ENCODE measurements at regions not wholly inside any gene's neighbourhood (a gene's known extent, or its start where the extent isn't known, plus 50 kb on each side); places are given as distances from the start of the nearest gene placed in this dataset.

DNA sequence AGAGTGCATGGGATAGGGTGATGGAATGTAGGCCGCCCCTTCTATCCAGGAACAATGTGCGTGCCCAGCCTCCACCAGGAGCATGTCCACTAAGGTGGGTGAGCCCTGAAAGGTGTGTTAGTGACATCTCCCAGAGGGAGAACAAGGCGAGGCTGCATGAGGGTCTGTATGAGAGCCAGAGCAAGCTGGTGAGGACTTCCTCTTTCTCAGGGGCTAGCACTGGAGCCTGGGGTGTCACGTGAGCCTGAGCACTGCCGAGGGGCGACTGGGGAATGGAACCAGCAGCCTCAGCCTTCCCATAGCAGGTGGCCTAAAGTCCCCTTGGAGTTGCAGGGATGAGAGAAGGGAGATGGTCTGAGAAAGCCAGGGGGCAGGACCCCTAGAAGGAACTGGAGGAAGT is 156.3 kb upstream of the COBL start:
- ATAC-seq (no peak), DNase-seq (no peak)
- Mint-ChIP-seq H3K9me3 (ENCODE audit: insufficient read depth) (no peaks in the 10 kb centered on the region), H3K27me3 (ENCODE audit: low read depth) (peaks cover 14% of the 10 kb centered on the region), H3K4me1 (ENCODE audit: low read depth) (peaks cover 26% of the 10 kb centered on the region), H3K36me3 (ENCODE audit: low read depth) (no peaks in the 10 kb centered on the region), H3K27ac (no peak overlapping the region), H3K4me3 (no peak overlapping the region)
- ChIA-PET CTCF (no interaction called here), POLR2A (no interaction called here)

GRCh38 chr7:51471981-51472296 is 155.3 kb upstream of the COBL start:
- H3K4me3 Mint-ChIP-seq: no peak overlapping the region
- no peak overlapping the region for H3K27ac Mint-ChIP-seq
- peaks cover 34% of the 10 kb centered on the region for H3K4me1 Mint-ChIP-seq (ENCODE audit: low read depth)
- H3K9me3 Mint-ChIP-seq (ENCODE audit: insufficient read depth): no peaks in the 10 kb centered on the region
- peaks cover 14% of the 10 kb centered on the region for H3K27me3 Mint-ChIP-seq (ENCODE audit: low read depth)
- CTCF ChIA-PET: no interaction called here
- DNase-seq (no peak), ATAC-seq (no peak)
- H3K36me3 Mint-ChIP-seq (ENCODE audit: low read depth): no peaks in the 10 kb centered on the region
- POLR2A ChIA-PET: no interaction called here

DNA sequence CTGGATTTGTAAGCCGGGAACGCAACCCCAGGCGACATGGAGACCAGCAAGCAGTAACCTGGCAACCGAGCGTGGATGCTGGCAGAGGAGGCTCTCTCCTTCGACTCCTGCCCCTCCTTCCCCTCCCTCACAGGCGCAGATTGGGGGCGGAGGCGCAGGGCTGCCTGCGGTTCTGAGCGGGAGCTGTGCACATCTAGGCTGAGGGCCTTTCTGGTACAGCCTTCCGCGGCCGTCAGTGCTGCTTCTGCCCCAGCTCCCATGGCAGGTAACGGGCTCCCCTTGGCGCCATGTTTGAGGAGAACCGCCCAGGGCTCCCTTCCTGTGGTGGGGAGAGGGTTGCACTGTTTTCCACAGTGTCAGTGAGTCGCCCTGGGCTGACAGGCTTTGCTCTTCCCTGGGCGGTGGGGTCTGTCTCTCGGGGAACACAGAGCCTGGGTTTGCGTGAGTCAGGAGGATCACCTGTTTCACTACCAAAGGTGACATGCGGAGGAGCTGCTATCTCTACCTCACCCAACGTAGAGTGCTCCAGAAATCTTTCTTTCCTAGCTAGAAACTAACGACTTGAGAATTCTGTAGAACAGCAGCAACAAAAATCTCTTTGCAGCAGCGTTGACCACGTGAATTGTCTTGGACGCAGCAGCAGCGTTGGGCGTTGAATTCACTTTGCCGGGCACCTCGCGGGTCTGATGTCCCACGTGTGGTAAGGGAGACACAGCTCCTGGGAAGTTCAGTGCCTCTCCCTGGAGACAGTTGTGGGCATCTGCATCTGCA is 154.8 kb upstream of the COBL start:
- CTCF ChIA-PET: no interaction called here
- Mint-ChIP-seq H3K27ac (no peak overlapping the region), H3K27me3 (ENCODE audit: low read depth) (peaks cover 14% of the 10 kb centered on the region), H3K9me3 (ENCODE audit: insufficient read depth) (no peaks in the 10 kb centered on the region), H3K4me3 (peak overlapping the region; percentile 47), H3K36me3 (ENCODE audit: low read depth) (no peaks in the 10 kb centered on the region), H3K4me1 (ENCODE audit: low read depth) (peaks cover 34% of the 10 kb centered on the region)
- POLR2A ChIA-PET: no interaction called here
- DNase-seq (peak; percentile 22), ATAC-seq (peak; percentile 45)

DNA sequence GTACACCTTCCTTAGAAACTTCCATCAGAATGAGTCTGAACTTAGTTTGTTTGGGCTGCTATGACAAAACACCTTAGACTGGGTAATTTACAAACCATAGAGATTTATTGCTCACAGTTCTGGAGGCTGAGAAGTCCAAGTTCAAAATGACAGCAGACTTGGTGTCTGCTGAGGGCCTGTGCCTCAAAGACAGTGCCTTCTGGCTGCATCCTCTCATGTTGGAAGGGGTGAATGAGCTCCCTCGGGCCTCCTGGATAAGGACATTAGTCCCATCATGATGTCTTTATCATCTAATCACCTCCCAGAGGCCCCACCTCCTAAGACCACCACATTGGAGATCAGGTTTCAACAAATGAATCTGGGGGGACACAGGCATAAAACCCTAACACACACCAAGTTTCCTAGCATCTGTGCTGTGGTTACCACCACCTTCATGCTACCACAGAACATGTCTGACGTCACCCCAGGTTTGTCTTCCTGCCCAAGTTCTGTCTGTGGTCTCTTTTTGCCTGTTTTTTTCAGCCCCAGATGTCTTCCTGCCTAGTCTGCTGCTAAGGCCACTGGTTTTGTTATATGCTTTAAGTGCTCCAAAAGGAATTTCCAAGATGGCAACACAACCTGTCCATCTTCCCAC is 150.9 kb upstream of the COBL start:
- peak overlapping the region; percentile 66 for H3K27ac Mint-ChIP-seq
- H3K27me3 Mint-ChIP-seq (ENCODE audit: low read depth): peaks cover 12% of the 10 kb centered on the region

GRCh38 chr7:51459809-51460208 is 143.2 kb upstream of the COBL start:
- Mint-ChIP-seq H3K27ac (no peak overlapping the region), H3K27me3 (ENCODE audit: low read depth) (peaks cover 2% of the 10 kb centered on the region), H3K36me3 (ENCODE audit: low read depth) (no peaks in the 10 kb centered on the region), H3K4me1 (ENCODE audit: low read depth) (no peaks in the 10 kb centered on the region), H3K4me3 (no peak overlapping the region), H3K9me3 (ENCODE audit: insufficient read depth) (no peaks in the 10 kb centered on the region)
- ChIA-PET CTCF (no interaction called here), POLR2A (no interaction called here)
- ATAC-seq: no peak
- DNase-seq: no peak

More for the DNA sequence above, 150.9 kb upstream of the COBL start:
- Mint-ChIP-seq H3K4me1 (ENCODE audit: low read depth) (peaks cover 34% of the 10 kb centered on the region), H3K4me3 (no peak overlapping the region), H3K9me3 (ENCODE audit: insufficient read depth) (no peaks in the 10 kb centered on the region), H3K36me3 (ENCODE audit: low read depth) (no peaks in the 10 kb centered on the region)
- CTCF ChIA-PET: no interaction called here
- DNase-seq (peak; percentile 77), ATAC-seq (peak; percentile 92)
- POLR2A ChIA-PET: no interaction called here

DNA sequence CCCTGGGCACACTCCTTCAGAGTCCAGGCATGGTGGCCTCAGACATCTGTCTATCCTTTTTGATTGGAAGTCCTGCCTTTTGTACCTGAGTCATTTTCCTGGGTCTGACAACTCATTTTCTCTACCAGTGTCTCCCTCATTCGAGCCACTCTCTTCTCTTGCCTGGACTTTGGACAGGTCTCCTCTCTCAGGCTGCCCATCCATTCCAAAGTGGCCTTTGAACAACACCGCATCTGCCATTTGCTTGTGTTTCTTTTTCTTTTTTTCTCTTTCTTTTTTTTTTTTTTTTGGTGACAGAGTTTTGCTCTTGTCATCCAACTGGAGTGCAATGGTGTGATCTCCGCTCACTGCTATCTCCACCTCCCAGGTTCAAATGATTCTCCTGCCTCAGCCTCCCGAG is 142.1 kb upstream of the COBL start:
- Mint-ChIP-seq H3K9me3 (ENCODE audit: insufficient read depth) (no peaks in the 10 kb centered on the region), H3K36me3 (ENCODE audit: low read depth) (no peaks in the 10 kb centered on the region), H3K27ac (no peak overlapping the region), H3K4me3 (no peak overlapping the region), H3K27me3 (ENCODE audit: low read depth) (peaks cover 2% of the 10 kb centered on the region), H3K4me1 (ENCODE audit: low read depth) (no peaks in the 10 kb centered on the region)
- no peak for ATAC-seq
- ChIA-PET POLR2A (no interaction called here), CTCF (no interaction called here)
- no peak for DNase-seq

GRCh38 chr7:51457079-51457478 is 140.5 kb upstream of the COBL start:
- no peak overlapping the region for H3K4me3 Mint-ChIP-seq
- ATAC-seq: no peak
- peaks cover 2% of the 10 kb centered on the region for H3K27me3 Mint-ChIP-seq (ENCODE audit: low read depth)
- CTCF ChIA-PET: interaction anchor here (1.2 kb wide), 1 partner anchor 27 kb away, joined by 3 read pairs; no protein-coding TSS in a partner anchor
- H3K27ac Mint-ChIP-seq: no peak overlapping the region
- POLR2A ChIA-PET: interaction anchor here (0.7 kb wide), 1 partner anchor 94 kb away, joined by 3 read pairs; no protein-coding TSS in a partner anchor
- H3K36me3 Mint-ChIP-seq (ENCODE audit: low read depth): no peaks in the 10 kb centered on the region
- H3K9me3 Mint-ChIP-seq (ENCODE audit: insufficient read depth): no peaks in the 10 kb centered on the region
- no peaks in the 10 kb centered on the region for H3K4me1 Mint-ChIP-seq (ENCODE audit: low read depth)
- DNase-seq: no peak

DNA sequence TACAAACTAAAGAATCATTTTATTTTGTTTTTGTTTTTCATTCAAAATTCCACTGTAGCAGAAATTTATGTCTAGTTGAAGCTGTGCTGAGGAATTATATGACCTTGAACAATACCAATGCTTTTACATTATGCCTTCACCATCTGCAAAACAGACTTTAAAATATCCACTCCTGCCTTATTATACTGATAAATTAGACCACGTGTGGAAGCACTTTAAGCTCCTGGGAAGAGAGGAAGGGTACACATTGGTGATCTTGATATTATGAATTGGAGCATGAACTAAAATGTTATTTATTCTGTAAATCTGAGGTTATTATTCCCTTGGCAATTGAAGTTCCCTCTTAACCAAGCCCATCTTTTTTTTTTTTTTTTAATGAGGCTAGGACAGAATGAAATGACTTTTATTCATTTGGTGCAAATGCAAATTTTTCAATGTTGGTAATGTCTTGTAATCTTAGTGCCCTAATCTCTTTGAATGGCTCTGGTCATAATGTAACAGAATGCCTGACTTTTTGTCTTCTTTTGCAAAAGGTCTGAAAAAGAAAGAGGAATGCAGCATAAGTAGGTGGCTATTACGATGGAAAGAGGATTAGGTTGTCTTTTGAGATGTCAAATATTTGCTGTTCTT is 139.9 kb upstream of the COBL start:
- Mint-ChIP-seq H3K4me1 (ENCODE audit: low read depth) (no peaks in the 10 kb centered on the region), H3K27me3 (ENCODE audit: low read depth) (peaks cover 2% of the 10 kb centered on the region), H3K4me3 (no peak overlapping the region), H3K36me3 (ENCODE audit: low read depth) (no peaks in the 10 kb centered on the region), H3K9me3 (ENCODE audit: insufficient read depth) (no peaks in the 10 kb centered on the region), H3K27ac (no peak overlapping the region)
- ATAC-seq (no peak), DNase-seq (no peak)
- ChIA-PET CTCF (interaction anchor here (1.2 kb wide), 1 partner anchor 26 kb away, joined by 3 read pairs; no protein-coding TSS in a partner anchor), POLR2A (no interaction called here)

- CTCF ChIA-PET: interaction anchor here (1.2 kb wide), 1 partner anchor 26 kb away, joined by 3 read pairs; no protein-coding TSS in a partner anchor
- DNase-seq: no peak
These were observed 139.3 kb upstream of the COBL start for GRCh38 chr7:51455948-51456347.

DNA sequence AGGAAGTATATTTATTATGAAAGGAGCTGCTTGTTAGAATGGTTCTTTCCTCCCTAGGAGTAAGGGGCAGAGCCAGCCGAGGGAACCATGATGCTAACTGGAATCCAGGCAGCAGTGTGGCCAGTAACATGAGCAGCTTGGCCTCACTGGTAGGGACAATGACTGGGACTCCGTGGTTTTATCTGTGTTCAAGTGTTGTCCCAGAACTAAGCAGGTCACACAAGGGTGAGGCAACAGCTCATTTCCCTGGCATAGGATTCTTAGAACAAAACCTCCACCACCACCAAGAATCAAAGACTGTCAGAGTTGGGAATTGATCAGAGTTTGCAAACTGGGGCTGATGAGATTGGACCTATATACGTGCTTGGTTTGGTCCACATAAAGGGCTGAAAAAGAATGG is 138.9 kb upstream of the COBL start:
- ChIA-PET CTCF (no interaction called here), POLR2A (no interaction called here)
- Mint-ChIP-seq H3K9me3 (ENCODE audit: insufficient read depth) (no peaks in the 10 kb centered on the region), H3K36me3 (ENCODE audit: low read depth) (no peaks in the 10 kb centered on the region), H3K27me3 (ENCODE audit: low read depth) (peaks cover 2% of the 10 kb centered on the region), H3K4me3 (no peak overlapping the region), H3K4me1 (ENCODE audit: low read depth) (no peaks in the 10 kb centered on the region), H3K27ac (no peak overlapping the region)
- DNase-seq (no peak), ATAC-seq (no peak)

More at GRCh38 chr7:51455948-51456347, 139.3 kb upstream of the COBL start:
- Mint-ChIP-seq H3K27me3 (ENCODE audit: low read depth) (peaks cover 2% of the 10 kb centered on the region), H3K4me1 (ENCODE audit: low read depth) (no peaks in the 10 kb centered on the region), H3K36me3 (ENCODE audit: low read depth) (no peaks in the 10 kb centered on the region), H3K27ac (no peak overlapping the region), H3K9me3 (ENCODE audit: insufficient read depth) (no peaks in the 10 kb centered on the region), H3K4me3 (no peak overlapping the region)
- POLR2A ChIA-PET: no interaction called here
- no peak for ATAC-seq

- peaks cover 2% of the 10 kb centered on the region for H3K27me3 Mint-ChIP-seq (ENCODE audit: low read depth)
- no peaks in the 10 kb centered on the region for H3K9me3 Mint-ChIP-seq (ENCODE audit: insufficient read depth)
- CTCF ChIA-PET: no interaction called here
- H3K4me1 Mint-ChIP-seq (ENCODE audit: low read depth): no peaks in the 10 kb centered on the region
- POLR2A ChIA-PET: no interaction called here
- no peak overlapping the region for H3K27ac Mint-ChIP-seq
- ATAC-seq: no peak
- DNase-seq: no peak
- no peak overlapping the region for H3K4me3 Mint-ChIP-seq
- no peaks in the 10 kb centered on the region for H3K36me3 Mint-ChIP-seq (ENCODE audit: low read depth)
These were observed 138.5 kb upstream of the COBL start for GRCh38 chr7:51455086-51455485.

DNA sequence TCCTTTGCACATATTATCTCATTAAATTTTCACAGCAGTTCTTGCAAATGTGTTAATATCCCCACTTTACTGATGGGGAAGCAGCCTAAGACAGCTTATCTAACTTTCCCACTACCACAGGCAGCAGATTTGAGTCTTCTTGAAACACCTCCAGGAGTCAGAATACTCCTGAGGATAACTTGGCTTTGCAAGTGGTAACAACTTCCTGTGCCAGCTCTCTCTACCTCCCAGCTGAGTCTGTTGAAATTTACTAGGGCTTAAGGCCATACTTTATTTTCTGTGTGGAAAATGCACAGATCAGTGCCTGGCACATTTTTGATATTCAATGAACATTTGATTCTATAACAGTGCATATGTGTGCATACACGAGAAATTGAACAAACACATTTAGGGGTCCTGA is 136.1 kb upstream of the COBL start:
- POLR2A ChIA-PET: no interaction called here
- Mint-ChIP-seq H3K27me3 (ENCODE audit: low read depth) (no peaks in the 10 kb centered on the region), H3K4me1 (ENCODE audit: low read depth) (no peaks in the 10 kb centered on the region), H3K27ac (no peak overlapping the region), H3K4me3 (no peak overlapping the region), H3K36me3 (ENCODE audit: low read depth) (no peaks in the 10 kb centered on the region), H3K9me3 (ENCODE audit: insufficient read depth) (no peaks in the 10 kb centered on the region)
- DNase-seq: no peak
- CTCF ChIA-PET: no interaction called here
- no peak for ATAC-seq

All from activated CD8-positive, alpha-beta T cell treated with anti-CD3 and anti-CD28 coated beads, Interleukin-2, amount 10 ng/mL, durations not matched to agents 7 days and 5 days (primary cell).